ENCODE measurements at regions not wholly inside any gene's neighbourhood (a gene's known extent, or its start where the extent isn't known, plus 50 kb on each side); places are given as distances from the start of the nearest gene placed in this dataset.

DNA sequence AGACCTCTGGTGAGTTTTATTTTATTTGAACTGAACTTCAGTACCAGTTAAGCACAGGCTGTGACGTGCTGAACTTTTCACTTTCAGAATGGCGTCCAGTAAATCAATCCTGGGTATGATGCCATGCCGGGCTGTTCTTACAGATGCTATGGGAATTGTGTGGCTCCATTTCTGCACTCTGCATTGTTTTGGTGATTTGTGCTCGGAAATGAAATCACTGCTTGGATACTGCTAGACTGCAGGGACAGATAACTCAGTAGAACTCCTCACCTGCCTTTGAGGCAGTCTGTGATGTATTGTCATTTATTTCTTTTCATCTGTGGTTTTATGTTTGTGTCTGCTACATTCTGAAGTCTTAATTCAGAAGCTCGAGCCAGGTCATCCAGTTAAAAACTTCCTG, 172.7 kb downstream of the PTPN11 start:
- Histone ChIP-seq H2BK15ac (ENCODE audit: low read depth, low read length) (no peak overlapping the region), H2BK5ac (ENCODE audit: low read depth, low read length, poor library complexity, severe bottlenecking) (no peak overlapping the region), H3K79me1 (ENCODE audit: low read depth in 1 of 2, low read length in 2 of 2) (no peaks in the 10 kb centered on the region), H3K9me1 (ENCODE audit: insufficient read depth, low read length) (no peaks in the 10 kb centered on the region), H2AFZ (replicated peaks; ENCODE audit: low read length, poor library complexity) (no peak overlapping the region), H3K27me3 (ENCODE audit: control insufficient read depth, insufficient read depth, low read length) (no peaks in the 10 kb centered on the region), H3K56ac (ENCODE audit: extremely low read depth, insufficient read depth, low read length) (no peak overlapping the region), H4K8ac (ENCODE audit: low read depth in 2 of 2, low read length in 2 of 2) (no peak overlapping the region), H3K4ac (ENCODE audit: low read depth, low read length) (no peak overlapping the region), H3K4me1 (ENCODE audit: control insufficient read depth, insufficient read depth, low read length) (no peaks in the 10 kb centered on the region), H2BK20ac (ENCODE audit: low read depth, low read length) (no peak overlapping the region), H4K20me1 (ENCODE audit: insufficient read depth, low read length) (no peaks in the 10 kb centered on the region), H2BK120ac (ENCODE audit: low read depth, low read length) (no peak overlapping the region), H4K91ac (ENCODE audit: insufficient read depth, low read depth, low read length) (no peak overlapping the region), H3K23ac (ENCODE audit: low read depth, low read length) (no peak overlapping the region), H3K18ac (ENCODE audit: low read depth, low read length) (no peak overlapping the region), H2AK9ac (replicated peaks; ENCODE audit: low read depth, low read length, poor library complexity) (no peak overlapping the region), H3K14ac (replicated peaks; ENCODE audit: low read depth, low read length) (no peak overlapping the region), H3K36me3 (ENCODE audit: control insufficient read depth, insufficient read depth, low read length) (no peaks in the 10 kb centered on the region), H3K9ac (ENCODE audit: low read depth, low read length) (no peak overlapping the region), H4K5ac (ENCODE audit: low read depth, low read length) (no peak overlapping the region), H3K4me3 (ENCODE audit: insufficient read depth, low read depth, low read length) (no peak overlapping the region), H2AK5ac (ENCODE audit: low read depth, low read length) (no peak overlapping the region), H3K9me3 (ENCODE audit: control insufficient read depth, insufficient read depth, low read length) (no peaks in the 10 kb centered on the region), H3K4me2 (ENCODE audit: low read depth, low read length) (no peak overlapping the region), H3K27ac (ENCODE audit: insufficient read depth, low read length) (no peak overlapping the region)
- POLR2A ChIA-PET (ENCODE audit: unreplicated experiment) = no interaction called here
- CTCF ChIA-PET = no interaction called here
- in situ Hi-C loops (cut with MboI; ENCODE audit: low sequenced_read_pairs) = no loop called here
- dilution Hi-C loops (cut with HindIII; ENCODE audit: low sequenced_read_pairs, unreplicated experiment) = no loop called here
- 61% methylated on average over 2 of the region's 5 CpGs; no CpG with 5 or more reads in 1 of the 2 experiments for WGBS, 2 experiments (ENCODE audit: extremely low coverage in 2 of 2, insufficient read length in 1 of 2)
- TF ChIP-seq RFX5 (IDR thresholded peaks at IDR 0.05; ENCODE audit: low read depth, low read length) (no peak), RAD21 (IDR thresholded peaks at IDR 0.05; ENCODE audit: low read length) (no peak), MXI1 (IDR thresholded peaks at IDR 0.05; ENCODE audit: borderline replicate concordance, low read depth, low read length) (no peak), BHLHE40 (IDR thresholded peaks at IDR 0.05; ENCODE audit: low read depth, low read length) (no peak), SMC3 (IDR thresholded peaks at IDR 0.05; ENCODE audit: low read depth, low read length) (no peak), FOS (IDR thresholded peaks at IDR 0.05; ENCODE audit: low read depth, low read length) (no peak), MAFK (IDR thresholded peaks at IDR 0.05; ENCODE audit: low read depth, low read length) (no peak)
- TF ChIP-seq, protein P1, sequence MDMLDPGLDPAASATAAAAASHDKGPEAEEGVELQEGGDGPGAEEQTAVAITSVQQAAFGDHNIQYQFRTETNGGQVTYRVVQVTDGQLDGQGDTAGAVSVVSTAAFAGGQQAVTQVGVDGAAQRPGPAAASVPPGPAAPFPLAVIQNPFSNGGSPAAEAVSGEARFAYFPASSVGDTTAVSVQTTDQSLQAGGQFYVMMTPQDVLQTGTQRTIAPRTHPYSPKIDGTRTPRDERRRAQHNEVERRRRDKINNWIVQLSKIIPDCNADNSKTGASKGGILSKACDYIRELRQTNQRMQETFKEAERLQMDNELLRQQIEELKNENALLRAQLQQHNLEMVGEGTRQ (IDR thresholded peaks at IDR 0.05; ENCODE audit: low read depth, low read length) = no peak
- no peak for DNase-seq
- ATAC-seq (ENCODE audit: low read depth) = no peak
- intact Hi-C loops (cut with micrococcal nuclease) = no loop called here
- no TSS peak for BruUV-seq (replicated peaks)
